Heart left ventricle (tissue), 16 donors: ENCODE measurements at regions not wholly inside any gene's neighbourhood (a gene's known extent, or its start where the extent isn't known, plus 50 kb on each side); places are given as distances from the start of the nearest gene placed in this dataset.

ENCODE experiments used
- ATAC-seq, 4 donors: fragments of 200-7000 bp; cut with Tn5 transposase; one replicate each; pipeline ENCODE4 v1.9.1; 2020 to 2022; ENCODE audit warnings: moderate library complexity in 4 of 4, mild to moderate bottlenecking in 3 of 4, moderate number of reproducible peaks in 1 of 4
- DNase-seq, 5 donors: peaks; one replicate each; pipeline ENCODE4 v3.0.0-alpha.2; 2020
- H3K27ac ChIP-seq, 12 donors: fragments of 200-600 bp; sonication (generic) in 4 of 12; one replicate each; pipeline versions ENCODE4 v1.5.0 to v1.8.0; 2016 to 2022; ENCODE audit warnings: mild to moderate bottlenecking in 2 of 12
- H3K27me3 ChIP-seq, 9 donors: fragments of 200-600 bp; sonication (generic) in 2 of 9; one replicate each; pipeline versions ENCODE4 v1.5.1 to v1.8.0; 2016 to 2022; ENCODE audit warnings: mild to moderate bottlenecking in 3 of 9
- H3K36me3 ChIP-seq, 9 donors: fragments of 200-600 bp; sonication (generic) in 2 of 9; one replicate each; pipeline versions ENCODE4 v1.5.0 to v1.8.0; 2018 to 2022; ENCODE audit warnings: mild to moderate bottlenecking in 2 of 9
- H3K4me1 ChIP-seq, 12 donors: fragments of 200-600 bp; sonication (generic) in 4 of 12; one replicate each; pipeline versions ENCODE4 v1.5.0 to v1.8.0; 2016 to 2022; ENCODE audit warnings: mild to moderate bottlenecking in 3 of 12
- H3K4me3 ChIP-seq, 12 donors: fragments of 200-600 bp; sonication (generic) in 4 of 12; one replicate each; pipeline versions ENCODE4 v1.5.0 to v1.8.0; 2017 to 2022; ENCODE audit warnings: mild to moderate bottlenecking in 9 of 12, moderate library complexity in 4 of 12
- H3K9me3 ChIP-seq, 12 donors: fragments of 200-600 bp; sonication (generic) in 4 of 12; one replicate each; pipeline versions ENCODE4 v1.5.0 to v1.8.0; 2016 to 2022; ENCODE audit warnings: mild to moderate bottlenecking in 1 of 12
- POLR2A ChIP-seq, 2 donors: fragments of 450-650 bp; IDR thresholded peaks; one replicate each; pipeline ENCODE4 v1.6.1; 2017; ENCODE audit warnings: antibody characterized with exemption in 2 of 2, mild to moderate bottlenecking in 2 of 2, moderate library complexity in 2 of 2
- WGBS, 4 donors: extraction: QIAGEN DNeasy Blood & Tissue Kit in 2 of 4; methylation state at CpG; one replicate each; pipeline versions ENCODE4 v1.1.5 to v1.1.7; 2013 to 2018; 5-methylcytosine and 5-hydroxymethylcytosine counted together
- intact Hi-C, 10 donors: fragments of 100-400 bp; cut with DNase I; formaldehyde crosslinking; loops; one replicate each; pipeline versions ENCODE4 v1.11.1 to v1.14.2; 2022
- TF ChIP-seq, protein P1 (sequence below), 12 donors: fragments of 200-600 bp; sonication (generic) in 4 of 12; IDR thresholded peaks; one replicate each; pipeline versions ENCODE4 v1.5.0 to v1.8.0; 2018 to 2022; ENCODE audit warnings: antibody characterized with exemption in 12 of 12, mild to moderate bottlenecking in 5 of 12
- donor health status: ischemic (EF 13 %, LVEDD 7.1; RV severe dilation, severe dysfunction).
- donor health status: healthy with polysubstance abuse.
- donor health status: DM: no; HTN: yes; CAD: no.
- donor health status: DM: no; HTN: no; CAD: no.
- donor health status: ischemic (EF 25% LVEDD 6.9; RV normal size, moderate dysfunction).
- donor health status: ischemic (EF 25% LVEDD 5.7; RV mildly dilated, moderate dysfunction).
- donor health status: healthy.
- donor health status: DM: yes; HTN: yes; CAD: no.
- donor health status: ischemic (EF 35%, LVEDD 5.7; RV mildly dilated, moderate dysfunction).
- donor health status: nonischemic (EF 11% LVEDD 7.7; RV severe dilation, severe dysfunction).
- donor health status: DM: yes; HTN: yes; CAD: no.
- donor health status: PGD.
- donor health status: ischemic (EF 29% LVEDD 5.4; RV normal size, mild dysfunction).
- donor health status: nonischemic (EF 23%, LVEDD 6.1; RV moderate dilation, normal function).

DNA sequence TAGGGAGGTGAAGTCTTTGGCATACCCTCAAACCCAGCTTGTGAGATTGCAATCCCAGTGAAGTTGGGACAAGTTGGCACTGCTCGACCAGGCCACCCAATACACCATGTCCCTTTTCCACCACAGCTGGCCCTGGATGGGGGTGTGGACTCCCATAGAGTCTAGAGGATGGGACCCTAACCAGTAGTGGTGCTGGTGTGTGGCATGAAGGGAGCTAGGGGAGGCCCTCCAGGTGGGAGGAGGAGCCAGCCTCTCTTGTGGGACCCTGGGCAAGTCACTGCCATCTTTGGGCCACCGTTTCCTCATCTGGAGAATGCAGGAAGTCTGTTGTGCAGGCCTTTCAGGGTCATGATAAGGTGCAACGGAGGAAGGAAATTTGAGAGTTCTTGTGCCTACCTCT, 1854.9 kb downstream of the TP53TG3F start:
- H3K4me1 ChIP-seq, result no peaks in the 10 kb centered on the region
- H3K36me3 ChIP-seq, result no peaks in the 10 kb centered on the region
- no peak overlapping the region for H3K4me3 ChIP-seq
- H3K9me3 ChIP-seq, result peaks cover 0 to 12% (median 0%) of the 10 kb centered on the region in 12 donors
- H3K27me3 ChIP-seq, result no peaks in the 10 kb centered on the region
- 35 to 46% (median 41%) methylated on average over 2 to 3 of the region's 3 CpGs for WGBS, 4 donors
- intact Hi-C loops, result loop anchor here in 1 of 10 donors (10.0 kb wide), 1 partner anchor 59 kb away; no protein-coding TSS in a partner anchor
- no peak for ATAC-seq
- H3K27ac ChIP-seq, result no peak overlapping the region
- no peak for DNase-seq
- TF ChIP-seq, protein P1, sequence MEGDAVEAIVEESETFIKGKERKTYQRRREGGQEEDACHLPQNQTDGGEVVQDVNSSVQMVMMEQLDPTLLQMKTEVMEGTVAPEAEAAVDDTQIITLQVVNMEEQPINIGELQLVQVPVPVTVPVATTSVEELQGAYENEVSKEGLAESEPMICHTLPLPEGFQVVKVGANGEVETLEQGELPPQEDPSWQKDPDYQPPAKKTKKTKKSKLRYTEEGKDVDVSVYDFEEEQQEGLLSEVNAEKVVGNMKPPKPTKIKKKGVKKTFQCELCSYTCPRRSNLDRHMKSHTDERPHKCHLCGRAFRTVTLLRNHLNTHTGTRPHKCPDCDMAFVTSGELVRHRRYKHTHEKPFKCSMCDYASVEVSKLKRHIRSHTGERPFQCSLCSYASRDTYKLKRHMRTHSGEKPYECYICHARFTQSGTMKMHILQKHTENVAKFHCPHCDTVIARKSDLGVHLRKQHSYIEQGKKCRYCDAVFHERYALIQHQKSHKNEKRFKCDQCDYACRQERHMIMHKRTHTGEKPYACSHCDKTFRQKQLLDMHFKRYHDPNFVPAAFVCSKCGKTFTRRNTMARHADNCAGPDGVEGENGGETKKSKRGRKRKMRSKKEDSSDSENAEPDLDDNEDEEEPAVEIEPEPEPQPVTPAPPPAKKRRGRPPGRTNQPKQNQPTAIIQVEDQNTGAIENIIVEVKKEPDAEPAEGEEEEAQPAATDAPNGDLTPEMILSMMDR (IDR thresholded peaks at IDR 0.05), result no peak

DNA sequence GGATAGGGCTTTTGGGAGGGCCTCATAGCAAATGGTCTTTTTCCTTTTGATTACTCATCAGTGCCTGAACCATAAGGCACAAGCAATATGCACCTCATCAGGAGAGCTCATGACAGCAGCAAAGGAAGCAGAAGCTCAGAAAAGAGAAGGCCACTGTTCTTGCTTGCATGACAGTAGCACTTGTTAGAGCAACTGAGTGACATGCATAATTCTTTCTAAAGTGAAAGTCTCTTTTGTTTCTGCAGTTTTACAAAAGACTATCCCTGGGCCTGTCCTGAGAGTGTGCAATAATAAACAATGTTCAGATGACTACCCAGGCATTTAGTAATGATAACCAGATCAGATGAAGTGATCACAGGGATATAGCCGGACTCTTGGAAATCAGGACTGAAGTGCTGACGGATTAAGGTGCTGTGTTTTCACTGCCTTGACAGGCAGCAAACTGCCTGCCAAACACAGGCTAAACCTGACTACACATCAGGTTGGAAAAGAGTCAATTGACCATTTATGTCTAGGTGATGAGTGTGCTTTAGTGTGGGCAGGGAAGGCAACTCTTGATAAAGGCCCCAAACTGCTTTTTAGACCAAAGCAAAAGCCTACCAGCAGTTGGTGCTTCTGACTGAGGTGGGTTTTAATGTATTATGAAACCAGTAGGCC, 1860.3 kb downstream of the TP53TG3F start:
- no peak for TF ChIP-seq POLR2A (IDR thresholded peaks at IDR 0.05)
- no peaks in the 10 kb centered on the region for H3K4me1 ChIP-seq
- no peak overlapping the region for H3K27ac ChIP-seq
- 37 to 58% (median 50%) methylated on average over 2 of the region's 2 CpGs for WGBS, 4 donors
- H3K4me3 ChIP-seq, result no peak overlapping the region
- no peaks in the 10 kb centered on the region for H3K36me3 ChIP-seq
- DNase-seq (no peak), ATAC-seq (no peak)
- peaks cover 0 to 10% (median 0%) of the 10 kb centered on the region in 12 donors for H3K9me3 ChIP-seq
- intact Hi-C loops, result loop anchor here in 1 of 10 donors (10.0 kb wide), 1 partner anchor 65 kb away; no protein-coding TSS in a partner anchor
- no peaks in the 10 kb centered on the region for H3K27me3 ChIP-seq

DNA sequence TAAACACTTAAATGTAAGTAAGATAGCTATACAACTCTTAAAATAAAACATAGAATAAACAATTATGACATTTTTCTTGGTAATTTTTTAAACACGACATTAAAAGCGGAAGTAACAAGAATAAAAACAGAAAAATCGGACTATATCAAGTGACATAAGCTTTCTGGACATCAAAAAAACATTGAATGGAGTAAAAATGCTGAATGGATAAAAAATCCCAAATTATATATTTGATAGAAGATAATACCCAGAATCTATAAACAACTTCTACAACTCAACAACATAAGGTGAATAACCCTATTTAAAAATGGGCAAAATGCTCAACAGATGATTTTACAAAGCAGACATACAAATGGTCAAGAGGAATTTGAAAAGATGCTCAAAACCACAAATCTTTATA, 1866.5 kb downstream of the TP53TG3F start:
- WGBS, 4 donors, result 60 to 69% (median 63%) methylated on average over 3 of the region's 3 CpGs
- intact Hi-C loops, result no loop called here
- TF ChIP-seq, protein P1 (IDR thresholded peaks at IDR 0.05), result no peak
- TF ChIP-seq POLR2A (IDR thresholded peaks at IDR 0.05), result no peak
- H3K4me1 ChIP-seq, result no peaks in the 10 kb centered on the region
- ATAC-seq, result no peak
- no peaks in the 10 kb centered on the region for H3K36me3 ChIP-seq
- peaks cover 0 to 10% (median 0%) of the 10 kb centered on the region in 12 donors for H3K9me3 ChIP-seq
- peaks cover 0 to 8% (median 0%) of the 10 kb centered on the region in 9 donors for H3K27me3 ChIP-seq
- H3K4me3 ChIP-seq, result no peak overlapping the region
- no peak for DNase-seq
- H3K27ac ChIP-seq, result no peak overlapping the region

DNA sequence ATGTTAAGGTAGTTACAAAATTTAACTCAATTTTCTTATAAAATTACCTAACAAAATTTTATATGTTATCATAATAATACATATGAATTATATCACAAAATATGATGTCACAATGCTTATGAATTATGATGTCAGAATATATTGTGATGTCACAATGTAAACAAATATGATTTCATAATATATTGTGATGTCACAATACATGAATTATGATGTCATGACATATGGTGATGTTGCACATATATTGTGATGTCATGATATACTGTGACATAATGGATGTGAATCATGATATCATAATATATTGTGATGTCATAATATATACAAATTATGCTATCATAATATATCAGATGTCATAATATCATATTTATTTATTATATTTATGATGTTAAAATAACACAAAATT, 1879.9 kb downstream of the TP53TG3F start:
- H3K4me1 ChIP-seq, result no peaks in the 10 kb centered on the region
- H3K9me3 ChIP-seq, result peaks cover 0 to 43% (median 0%) of the 10 kb centered on the region in 12 donors
- intact Hi-C loops, result no loop called here
- no peak for ATAC-seq
- no peaks in the 10 kb centered on the region for H3K36me3 ChIP-seq
- no peak for TF ChIP-seq POLR2A (IDR thresholded peaks at IDR 0.05)
- TF ChIP-seq, protein P1 (IDR thresholded peaks at IDR 0.05), result no peak
- no peaks in the 10 kb centered on the region for H3K27me3 ChIP-seq
- H3K27ac ChIP-seq, result no peak overlapping the region
- DNase-seq, result no peak
- no peak overlapping the region for H3K4me3 ChIP-seq

DNA sequence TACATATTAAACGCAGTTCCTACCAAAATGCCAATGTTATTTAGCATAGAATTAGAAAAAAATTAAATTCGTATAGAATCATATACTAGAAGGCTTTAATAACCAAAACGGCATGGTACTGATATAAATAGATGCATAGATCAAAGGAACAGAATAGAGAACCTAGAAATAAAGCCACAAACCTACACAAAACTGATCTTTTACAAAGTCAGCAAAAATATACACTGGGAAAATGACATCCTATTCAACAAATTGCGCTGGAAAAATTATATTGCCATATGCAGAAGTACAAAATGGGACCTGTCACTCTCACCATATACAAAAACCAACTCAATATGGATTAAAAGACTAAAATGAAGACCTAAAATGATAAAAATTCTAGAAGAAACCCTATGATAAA, 1882.6 kb downstream of the TP53TG3F start:
- DNase-seq, result no peak
- 31 to 36% (median 35%) methylated on average over 4 of the region's 4 CpGs for WGBS, 4 donors
- no peaks in the 10 kb centered on the region for H3K4me1 ChIP-seq
- H3K9me3 ChIP-seq, result peaks cover 0 to 48% (median 2%) of the 10 kb centered on the region in 12 donors
- TF ChIP-seq POLR2A (IDR thresholded peaks at IDR 0.05), result no peak
- TF ChIP-seq, protein P1 (IDR thresholded peaks at IDR 0.05), result no peak
- ATAC-seq, result no peak
- no peak overlapping the region for H3K27ac ChIP-seq
- H3K27me3 ChIP-seq, result no peaks in the 10 kb centered on the region
- intact Hi-C loops, result no loop called here
- no peaks in the 10 kb centered on the region for H3K36me3 ChIP-seq
- no peak overlapping the region for H3K4me3 ChIP-seq
